KMS-11 (cell line): ENCODE measurements at regions not wholly inside any gene's neighbourhood (a gene's known extent, or its start where the extent isn't known, plus 50 kb on each side); places are given as distances from the start of the nearest gene placed in this dataset.

Experiments
- H2AFZ ChIP-seq: fragments of 200-600 bp; sonication (generic); 2 replicates; pipeline ENCODE4 v1.6.1; 2016; ENCODE audit warnings: antibody characterized with exemption, mixed run types, low read depth
- H3K27ac ChIP-seq: fragments of 200-600 bp; sonication (generic); 2 replicates; pipeline ENCODE4 v1.6.1; 2016; ENCODE audit warnings: mild to moderate bottlenecking, mixed run types
- H3K27me3 ChIP-seq: fragments of 200-600 bp; sonication (generic); 2 replicates; pipeline ENCODE4 v1.6.1; 2017; ENCODE audit warnings: mild to moderate bottlenecking, low read depth, mixed run types, moderate library complexity; ENCODE audit not compliant: insufficient read depth
- H3K36me3 ChIP-seq: fragments of 200-600 bp; sonication (generic); 2 replicates; pipeline ENCODE4 v1.6.1; 2017; ENCODE audit warnings: mild to moderate bottlenecking, mixed run types; ENCODE audit not compliant: insufficient read depth
- H3K4me1 ChIP-seq: fragments of 200-600 bp; sonication (generic); 2 replicates; pipeline ENCODE4 v1.6.1; 2016; ENCODE audit warnings: mild to moderate bottlenecking, low read depth, mixed run types; ENCODE audit not compliant: poor library complexity, severe bottlenecking
- H3K4me2 ChIP-seq: fragments of 200-600 bp; sonication (generic); 2 replicates; pipeline ENCODE4 v1.7.0; 2016; ENCODE audit warnings: mild to moderate bottlenecking, mixed run types
- H3K4me3 ChIP-seq: fragments of 200-600 bp; sonication (generic); IDR thresholded peaks from 2 replicates; pipeline ENCODE4 v1.6.1; 2017; ENCODE audit warnings: low read depth, low read length, mixed read lengths; ENCODE audit not compliant: insufficient read depth
- H3K79me2 ChIP-seq: fragments of 200-600 bp; sonication (generic); 2 replicates; pipeline ENCODE4 v1.6.1; 2016; ENCODE audit warnings: low read depth, mixed run types; ENCODE audit not compliant: insufficient read depth
- H3K9ac ChIP-seq: fragments of 200-600 bp; sonication (generic); 2 replicates; pipeline ENCODE4 v1.6.1; 2016; ENCODE audit warnings: mild to moderate bottlenecking, mixed run types
- H4K20me1 ChIP-seq: fragments of 200-600 bp; sonication (generic); 2 replicates; pipeline ENCODE4 v1.6.1; 2016; ENCODE audit warnings: mild to moderate bottlenecking, mixed run types; ENCODE audit not compliant: insufficient read depth
- CTCF ChIP-seq: fragments of 200-600 bp; sonication (generic); conservative IDR thresholded peaks from 2 replicates; pipeline ENCODE4 v1.6.1; 2017; ENCODE audit warnings: low read depth, mild to moderate bottlenecking, antibody characterized with exemption, low read length, moderate library complexity, mixed read lengths

GRCh38 chr2:180412219-180412618 lies 405.1 kb upstream of the CWC22 start:
- H3K36me3 ChIP-seq: no peaks in the 10 kb centered on the region
- H3K4me3 ChIP-seq: no peak overlapping the region
- H3K79me2 ChIP-seq: no peaks in the 10 kb centered on the region
- no peak overlapping the region for H3K9ac ChIP-seq
- no peaks in the 10 kb centered on the region for H3K27me3 ChIP-seq
- H3K4me1 ChIP-seq: no peaks in the 10 kb centered on the region
- no peak overlapping the region for H2AFZ ChIP-seq
- no peaks in the 10 kb centered on the region for H4K20me1 ChIP-seq
- no peak overlapping the region for H3K27ac ChIP-seq
- H3K4me2 ChIP-seq: no peak overlapping the region
- no peak for TF ChIP-seq CTCF

DNA sequence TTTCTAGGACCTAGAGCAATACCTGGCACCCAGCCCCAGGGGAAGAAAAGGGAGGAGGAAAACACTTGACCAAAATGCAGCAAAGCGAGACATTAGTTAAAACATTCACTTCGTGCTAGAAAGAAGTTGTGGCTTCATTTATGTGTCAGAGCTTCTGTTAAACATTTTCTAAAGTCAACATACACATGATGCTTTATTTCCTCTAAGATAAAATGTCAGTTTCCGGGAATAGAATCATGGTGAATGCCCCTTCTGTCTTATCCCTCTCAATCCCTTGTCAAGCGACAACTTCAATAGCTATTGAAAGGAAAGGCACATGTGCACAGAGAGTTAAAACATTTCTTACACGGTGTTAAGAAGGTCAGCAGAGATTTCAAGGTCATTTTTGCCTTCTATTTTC lies 404.6 kb upstream of the CWC22 start:
- Histone ChIP-seq H3K4me1 (no peaks in the 10 kb centered on the region), H3K4me3 (no peak overlapping the region), H3K27me3 (no peaks in the 10 kb centered on the region), H3K9ac (no peak overlapping the region), H3K79me2 (no peaks in the 10 kb centered on the region), H4K20me1 (no peaks in the 10 kb centered on the region), H2AFZ (no peak overlapping the region), H3K27ac (no peak overlapping the region), H3K36me3 (no peaks in the 10 kb centered on the region), H3K4me2 (no peak overlapping the region)
- no peak for TF ChIP-seq CTCF

DNA sequence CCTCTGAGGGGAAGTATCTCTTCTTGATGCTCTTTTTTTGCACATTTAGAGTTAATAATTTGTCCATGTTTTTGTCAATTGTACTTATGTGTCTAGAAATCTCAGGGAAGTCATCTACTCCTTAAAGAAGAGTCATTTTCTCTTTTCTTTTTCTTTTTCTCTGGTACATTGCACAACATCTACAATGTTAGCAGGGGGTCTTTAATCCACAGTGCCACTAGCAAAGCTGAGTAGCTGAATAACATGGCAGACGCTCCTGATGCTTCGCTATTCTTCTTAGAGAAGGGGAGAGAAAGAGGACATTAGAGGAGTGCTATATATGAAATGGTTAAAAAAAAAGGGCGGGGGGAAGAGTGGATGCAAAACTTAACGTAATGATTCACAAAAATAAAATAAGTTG lies 399.6 kb upstream of the CWC22 start:
- no peak overlapping the region for H3K27ac ChIP-seq
- no peak overlapping the region for H3K4me2 ChIP-seq
- H3K9ac ChIP-seq: no peak overlapping the region
- no peak overlapping the region for H3K4me3 ChIP-seq
- no peaks in the 10 kb centered on the region for H3K27me3 ChIP-seq
- no peak for TF ChIP-seq CTCF
- no peaks in the 10 kb centered on the region for H4K20me1 ChIP-seq
- H2AFZ ChIP-seq: no peak overlapping the region
- no peaks in the 10 kb centered on the region for H3K4me1 ChIP-seq
- no peaks in the 10 kb centered on the region for H3K36me3 ChIP-seq
- H3K79me2 ChIP-seq: no peaks in the 10 kb centered on the region

GRCh38 chr2:180405520-180405919 lies 398.4 kb upstream of the CWC22 start:
- Histone ChIP-seq H3K4me1 (no peaks in the 10 kb centered on the region), H3K4me2 (no peak overlapping the region), H3K9ac (no peak overlapping the region), H4K20me1 (no peaks in the 10 kb centered on the region), H3K27ac (no peak overlapping the region), H2AFZ (no peak overlapping the region), H3K36me3 (no peaks in the 10 kb centered on the region), H3K27me3 (no peaks in the 10 kb centered on the region), H3K79me2 (no peaks in the 10 kb centered on the region), H3K4me3 (no peak overlapping the region)
- no peak for TF ChIP-seq CTCF

- Histone ChIP-seq H3K4me2 (no peak overlapping the region), H3K27ac (no peak overlapping the region), H3K4me3 (no peak overlapping the region), H3K27me3 (no peaks in the 10 kb centered on the region), H4K20me1 (no peaks in the 10 kb centered on the region), H3K4me1 (peaks cover 5% of the 10 kb centered on the region), H3K9ac (no peak overlapping the region), H3K36me3 (no peaks in the 10 kb centered on the region), H2AFZ (no peak overlapping the region), H3K79me2 (no peaks in the 10 kb centered on the region)
- TF ChIP-seq CTCF: no peak
These were observed 387.2 kb upstream of the CWC22 start for GRCh38 chr2:180394305-180394704.
